Adrenal gland (tissue), 9 donors: ENCODE measurements at regions not wholly inside any gene's neighbourhood (a gene's known extent, or its start where the extent isn't known, plus 50 kb on each side); places are given as distances from the start of the nearest gene placed in this dataset.

ENCODE experiments used
- DNase-seq, 7 donors: peaks; one replicate each; pipeline ENCODE4 v3.0.0-alpha.2; 2019 to 2020
- H3K27ac ChIP-seq, 5 donors: fragments of 200-600 bp; sonication (generic) in 4 of 5; 1 replicate in 3 of 5; 2 replicates in 2 of 5; pipeline versions ENCODE4 v1.5.1 to v1.8.0; 2016 to 2020; ENCODE audit warnings: mild to moderate bottlenecking in 1 of 5
- H3K27me3 ChIP-seq: fragments of 200-600 bp; 2 replicates; pipeline ENCODE4 v1.8.0; 2021
- H3K36me3 ChIP-seq, 2 donors: fragments of 200-600 bp; replicated peaks in 1 of 2; 1 replicate in 1 of 2; 2 replicates in 1 of 2; pipeline versions ENCODE4 v1.5.1 to v1.8.0; 2018 to 2022
- H3K4me1 ChIP-seq, 2 donors: fragments of 200-600 bp; replicated peaks in 1 of 2; 1 replicate in 1 of 2; 2 replicates in 1 of 2; pipeline versions ENCODE4 v1.5.1 to v1.8.0; 2018 to 2021
- H3K4me3 ChIP-seq, 4 donors: fragments of 200-600 bp; sonication (generic) in 3 of 4; one replicate each; pipeline ENCODE4 v1.5.1; 2016 to 2018
- H3K9me3 ChIP-seq, 3 donors: fragments of 200-600 bp; sonication (generic) in 1 of 3; replicated peaks in 1 of 3; 1 replicate in 2 of 3; 2 replicates in 1 of 3; pipeline versions ENCODE4 v1.5.1 to v1.8.0; 2016 to 2021
- POLR2A ChIP-seq, 2 donors: fragments of 450-650 bp; IDR thresholded peaks; one replicate each; pipeline ENCODE4 v1.6.1; 2017; ENCODE audit warnings: antibody characterized with exemption in 2 of 2, mild to moderate bottlenecking in 2 of 2, moderate library complexity in 1 of 2
- WGBS, 4 donors: extraction: QIAGEN DNeasy Blood & Tissue Kit in 2 of 4; methylation state at CpG; one replicate each; pipeline versions ENCODE4 v1.1.5 to v1.1.7; 2013 to 2017; 5-methylcytosine and 5-hydroxymethylcytosine counted together
- intact Hi-C, 2 donors: fragments of 100-400 bp; cut with DNase I; formaldehyde crosslinking; loops; one replicate each; pipeline versions ENCODE4 v1.14.1 to v1.15.0; 2022 to 2023
- TF ChIP-seq, protein P1 (sequence below), 6 experiments: fragments of 450-650 bp in 4 of 6; fragments of 200-600 bp in 2 of 6; sonication (generic) in 1 of 6; IDR thresholded peaks; 1 replicate in 5 of 6; 2 replicates in 1 of 6; pipeline versions ENCODE4 v1.5.1 to v1.8.0; 2016 to 2021; ENCODE audit warnings: antibody characterized with exemption in 6 of 6, mild to moderate bottlenecking in 2 of 6, moderate library complexity in 1 of 6
- donor health status: healthy with polysubstance abuse.
- donor health status: Bipolar disorder and iron deficiency.
- donor health status: DM: yes; HTN: yes; CAD: no.
- donor health status: DM: no; HTN: no; CAD: no.
- donor health status: DM: no; HTN: no; CAD: no.

DNA sequence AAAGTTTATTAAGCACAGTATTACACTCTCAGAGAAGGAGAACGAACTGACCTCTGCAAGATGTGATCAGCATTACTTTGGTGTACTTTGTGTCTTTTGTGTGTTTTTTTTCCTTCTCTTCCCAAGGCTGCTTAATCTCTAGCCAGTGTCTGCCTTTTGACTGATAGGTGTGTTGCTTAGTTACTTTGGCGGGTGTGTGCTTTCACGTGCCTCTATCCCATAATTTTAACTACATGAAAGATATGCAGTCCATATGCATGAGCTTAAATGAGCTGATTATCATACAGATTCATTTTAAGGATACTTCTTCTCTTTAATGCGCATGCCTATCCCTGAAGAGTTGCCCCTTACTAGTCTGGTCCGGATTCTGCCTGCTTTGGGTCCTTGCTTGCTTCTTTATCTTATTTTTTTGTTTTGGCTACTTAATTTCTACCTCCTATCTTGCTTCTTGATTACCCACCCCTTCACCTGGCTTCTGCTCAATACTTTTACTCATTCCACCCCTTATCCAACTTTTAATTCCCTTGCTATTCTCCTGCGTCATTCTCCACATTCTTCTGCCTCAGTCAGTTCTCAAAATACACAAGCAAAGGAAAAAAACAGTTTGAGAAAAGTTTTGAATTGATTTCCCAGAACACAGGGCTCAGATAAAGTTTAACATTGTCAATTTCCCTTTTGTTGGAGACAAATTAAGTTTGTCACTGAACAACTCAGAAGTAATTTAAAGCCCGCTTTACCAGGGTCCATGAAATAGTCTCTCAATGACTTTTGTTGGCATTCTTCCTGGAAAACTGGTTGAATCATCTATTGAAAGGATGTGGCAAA, 182.0 kb downstream of the TENT5D start:
- Histone ChIP-seq H3K36me3 (no peaks in the 10 kb centered on the region), H3K4me1 (no peaks in the 10 kb centered on the region), H3K27ac (no peak overlapping the region), H3K4me3 (no peak overlapping the region), H3K9me3 (no peaks in the 10 kb centered on the region), H3K27me3 (no peaks in the 10 kb centered on the region)
- intact Hi-C loops = no loop called here
- no peak for DNase-seq
- WGBS, 4 donors = 46 to 55% (median 54%) methylated on average over 7 of the region's 7 CpGs
- TF ChIP-seq, protein P1, sequence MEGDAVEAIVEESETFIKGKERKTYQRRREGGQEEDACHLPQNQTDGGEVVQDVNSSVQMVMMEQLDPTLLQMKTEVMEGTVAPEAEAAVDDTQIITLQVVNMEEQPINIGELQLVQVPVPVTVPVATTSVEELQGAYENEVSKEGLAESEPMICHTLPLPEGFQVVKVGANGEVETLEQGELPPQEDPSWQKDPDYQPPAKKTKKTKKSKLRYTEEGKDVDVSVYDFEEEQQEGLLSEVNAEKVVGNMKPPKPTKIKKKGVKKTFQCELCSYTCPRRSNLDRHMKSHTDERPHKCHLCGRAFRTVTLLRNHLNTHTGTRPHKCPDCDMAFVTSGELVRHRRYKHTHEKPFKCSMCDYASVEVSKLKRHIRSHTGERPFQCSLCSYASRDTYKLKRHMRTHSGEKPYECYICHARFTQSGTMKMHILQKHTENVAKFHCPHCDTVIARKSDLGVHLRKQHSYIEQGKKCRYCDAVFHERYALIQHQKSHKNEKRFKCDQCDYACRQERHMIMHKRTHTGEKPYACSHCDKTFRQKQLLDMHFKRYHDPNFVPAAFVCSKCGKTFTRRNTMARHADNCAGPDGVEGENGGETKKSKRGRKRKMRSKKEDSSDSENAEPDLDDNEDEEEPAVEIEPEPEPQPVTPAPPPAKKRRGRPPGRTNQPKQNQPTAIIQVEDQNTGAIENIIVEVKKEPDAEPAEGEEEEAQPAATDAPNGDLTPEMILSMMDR (IDR thresholded peaks at IDR 0.05) = no peak
- no peak for TF ChIP-seq POLR2A (IDR thresholded peaks at IDR 0.05)
